Sigmoid colon (tissue), 4 donors: ENCODE measurements at regions not wholly inside any gene's neighbourhood (a gene's known extent, or its start where the extent isn't known, plus 50 kb on each side); places are given as distances from the start of the nearest gene placed in this dataset.

ENCODE experiments used
- EP300 ChIP-seq, 4 donors: sonication (generic); formaldehyde crosslinking; IDR thresholded peaks; one replicate each; pipeline ENCODE4 v1.6.1; 2017; ENCODE audit warnings: antibody characterized with exemption in 4 of 4
- POLR2A ChIP-seq, 2 donors: fragments of 450-650 bp; IDR thresholded peaks; one replicate each; pipeline ENCODE4 v1.6.1; 2016; ENCODE audit warnings: antibody characterized with exemption in 2 of 2, mild to moderate bottlenecking in 2 of 2, moderate library complexity in 2 of 2
- TF ChIP-seq, protein P1 (sequence below), 4 experiments: fragments of 450-650 bp in 3 of 4; fragments of 200-600 bp in 1 of 4; IDR thresholded peaks; one replicate each; pipeline ENCODE4 v1.5.1; 2016 to 2019; ENCODE audit warnings: antibody characterized with exemption in 4 of 4, mild to moderate bottlenecking in 3 of 4, moderate library complexity in 2 of 4

DNA sequence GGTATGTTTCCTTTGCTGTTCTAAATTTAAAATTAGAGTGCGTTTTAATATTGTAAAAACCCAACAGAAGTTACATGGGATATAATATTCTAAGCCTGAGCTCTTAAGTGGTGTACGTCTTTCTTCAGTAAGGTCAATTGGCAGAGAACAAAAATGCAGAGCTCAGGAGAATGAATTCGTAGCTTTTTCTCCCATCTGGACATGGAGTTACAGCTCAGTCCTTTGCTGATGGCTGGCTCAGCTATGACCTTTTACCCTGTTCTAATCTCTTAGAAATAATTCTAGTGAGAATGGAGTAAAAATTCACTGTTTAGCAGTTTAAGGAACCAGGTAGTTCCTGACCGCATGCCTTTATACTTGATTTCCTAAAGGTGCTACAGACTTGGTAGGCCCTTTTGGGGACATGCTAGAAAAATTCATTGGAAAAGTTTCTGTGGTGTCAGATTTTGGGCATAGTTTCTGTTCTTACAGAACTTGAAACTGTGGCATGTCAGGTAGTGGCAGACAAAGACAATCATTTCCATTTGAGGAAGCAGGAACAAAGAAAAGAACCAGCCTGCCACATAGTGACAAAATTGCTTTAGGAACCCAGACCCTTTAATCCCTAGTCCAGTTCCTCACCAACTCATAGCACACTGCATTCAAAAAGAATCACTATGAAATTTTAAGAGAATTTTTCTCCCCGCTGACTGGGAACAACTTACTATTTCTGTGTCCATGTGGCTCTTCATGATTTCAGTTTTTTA, 566.8 kb upstream of the ZNF804A start:
- no peak for TF ChIP-seq EP300 (IDR thresholded peaks at IDR 0.05)
- TF ChIP-seq POLR2A (IDR thresholded peaks at IDR 0.05): no peak
- TF ChIP-seq, protein P1, sequence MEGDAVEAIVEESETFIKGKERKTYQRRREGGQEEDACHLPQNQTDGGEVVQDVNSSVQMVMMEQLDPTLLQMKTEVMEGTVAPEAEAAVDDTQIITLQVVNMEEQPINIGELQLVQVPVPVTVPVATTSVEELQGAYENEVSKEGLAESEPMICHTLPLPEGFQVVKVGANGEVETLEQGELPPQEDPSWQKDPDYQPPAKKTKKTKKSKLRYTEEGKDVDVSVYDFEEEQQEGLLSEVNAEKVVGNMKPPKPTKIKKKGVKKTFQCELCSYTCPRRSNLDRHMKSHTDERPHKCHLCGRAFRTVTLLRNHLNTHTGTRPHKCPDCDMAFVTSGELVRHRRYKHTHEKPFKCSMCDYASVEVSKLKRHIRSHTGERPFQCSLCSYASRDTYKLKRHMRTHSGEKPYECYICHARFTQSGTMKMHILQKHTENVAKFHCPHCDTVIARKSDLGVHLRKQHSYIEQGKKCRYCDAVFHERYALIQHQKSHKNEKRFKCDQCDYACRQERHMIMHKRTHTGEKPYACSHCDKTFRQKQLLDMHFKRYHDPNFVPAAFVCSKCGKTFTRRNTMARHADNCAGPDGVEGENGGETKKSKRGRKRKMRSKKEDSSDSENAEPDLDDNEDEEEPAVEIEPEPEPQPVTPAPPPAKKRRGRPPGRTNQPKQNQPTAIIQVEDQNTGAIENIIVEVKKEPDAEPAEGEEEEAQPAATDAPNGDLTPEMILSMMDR (IDR thresholded peaks at IDR 0.05): no peak
